Fibroblast of lung (primary cell): ENCODE measurements at regions not wholly inside any gene's neighbourhood (a gene's known extent, or its start where the extent isn't known, plus 50 kb on each side); places are given as distances from the start of the nearest gene placed in this dataset.

Experiments
- CTCF ChIP-seq, 2 donors: IDR thresholded peaks in 1 of 2; conservative IDR thresholded peaks in 1 of 2; 1 replicate in 1 of 2; 2 replicates in 1 of 2; pipeline ENCODE4 v1.5.1; 2011 to 2012; ENCODE audit warnings: low read length in 2 of 2, control low read depth in 1 of 2, inconsistent platforms in 1 of 2, low read depth in 1 of 2, mild to moderate bottlenecking in 1 of 2
- EZH2 ChIP-seq: IDR thresholded peaks from 2 replicates; pipeline ENCODE4 v1.5.1; 2012; ENCODE audit warnings: low read length, control low read depth, mild to moderate bottlenecking; ENCODE audit errors: missing control alignments

- TF ChIP-seq CTCF (conservative IDR thresholded peaks at IDR 0.05 in 1 of 2, IDR thresholded peaks at IDR 0.05 in 1 of 2; ENCODE audit: low read depth in 1 of 2, low read length in 2 of 2) (no peak), EZH2 (no peak)
Measured at GRCh38 chr20:26214991-26215390, 518.3 kb upstream of the ZNF337 start.
